SU-DHL-6 (cell line): ENCODE measurements at regions not wholly inside any gene's neighbourhood (a gene's known extent, or its start where the extent isn't known, plus 50 kb on each side); places are given as distances from the start of the nearest gene placed in this dataset.

Source experiments
- H2AFZ ChIP-seq: fragments of 200-600 bp; sonication (generic); 2 replicates; pipeline ENCODE4 v1.6.1; 2014; ENCODE audit warnings: low read depth, mild to moderate bottlenecking, moderate library complexity, mixed read lengths, antibody characterized with exemption, low read length; ENCODE audit not compliant: severe bottlenecking
- H3F3A ChIP-seq: fragments of 200-600 bp; shearing (Covaris generic); 2 replicates; pipeline ENCODE4 v1.6.0; 2016; ENCODE audit warnings: antibody characterized with exemption, mild to moderate bottlenecking; ENCODE audit not compliant: insufficient read depth
- H3K27ac ChIP-seq: fragments of 200-600 bp; sonication (generic); 2 replicates; pipeline ENCODE4 v1.5.1; 2016; ENCODE audit warnings: low read depth, mild to moderate bottlenecking, low read length, moderate library complexity, mixed read lengths
- H3K27me3 ChIP-seq: fragments of 200-600 bp; sonication (generic), shearing (Covaris generic); 2 replicates; pipeline ENCODE4 v1.6.0; 2014; ENCODE audit warnings: mild to moderate bottlenecking, low read length
- H3K36me3 ChIP-seq: fragments of 200-600 bp; sonication (generic); 2 replicates; pipeline ENCODE4 v1.6.1; 2014; ENCODE audit warnings: mild to moderate bottlenecking, low read length, mixed read lengths
- H3K4me2 ChIP-seq: fragments of 300-600, 200-600 bp; shearing (Covaris generic), sonication (generic); 2 replicates; pipeline ENCODE4 v1.6.0; 2014; ENCODE audit warnings: low read length, low read depth, mild to moderate bottlenecking; ENCODE audit not compliant: poor library complexity, severe bottlenecking
- H3K4me3 ChIP-seq: fragments of 200-600 bp; sonication (generic); 2 replicates; pipeline ENCODE4 v1.5.1; 2014; ENCODE audit warnings: antibody characterized with exemption, low read length, mild to moderate bottlenecking, mixed read lengths; ENCODE audit not compliant: insufficient read depth, poor library complexity, severe bottlenecking
- H3K79me2 ChIP-seq: fragments of 200-600 bp; sonication (generic); 2 replicates; pipeline ENCODE4 v1.6.1; 2014; ENCODE audit warnings: mild to moderate bottlenecking, low read length, moderate library complexity; ENCODE audit not compliant: insufficient read depth
- H3K9ac ChIP-seq: fragments of 200-600 bp; sonication (generic); 2 replicates; pipeline ENCODE4 v1.7.0; 2014; ENCODE audit warnings: mild to moderate bottlenecking, low read length
- H3K9me2 ChIP-seq: fragments of 200-600 bp; sonication (generic); replicated peaks from 2 replicates; pipeline ENCODE4 v1.6.1; 2014; ENCODE audit warnings: low read length; ENCODE audit not compliant: insufficient read depth
- H3K9me3 ChIP-seq: fragments of 200-600 bp; sonication (generic); 2 replicates; pipeline ENCODE4 v1.6.1; 2014; ENCODE audit warnings: low read length, mixed read lengths; ENCODE audit not compliant: insufficient read depth
- H4K20me1 ChIP-seq: fragments of 200-600 bp; sonication (generic); 2 replicates; pipeline ENCODE4 v1.6.1; 2014; ENCODE audit warnings: low read depth, mild to moderate bottlenecking, antibody characterized with exemption, low read length, moderate library complexity, mixed read lengths
- EZH2phosphoT487 ChIP-seq: fragments of 200-600 bp; sonication (generic), shearing (Covaris generic); conservative IDR thresholded peaks from 2 replicates; pipeline ENCODE4 v1.6.1; 2018; ENCODE audit warnings: mild to moderate bottlenecking, antibody characterized with exemption, low read length, moderate library complexity, mixed read lengths
- TF ChIP-seq, protein P1 (sequence below): fragments of 200-600 bp; sonication (generic); IDR thresholded peaks from one replicate; pipeline ENCODE4 v1.5.1; 2017; ENCODE audit warnings: antibody characterized with exemption, mild to moderate bottlenecking, low read length, moderate library complexity; ENCODE audit not compliant: insufficient read depth, poor library complexity, severe bottlenecking

DNA sequence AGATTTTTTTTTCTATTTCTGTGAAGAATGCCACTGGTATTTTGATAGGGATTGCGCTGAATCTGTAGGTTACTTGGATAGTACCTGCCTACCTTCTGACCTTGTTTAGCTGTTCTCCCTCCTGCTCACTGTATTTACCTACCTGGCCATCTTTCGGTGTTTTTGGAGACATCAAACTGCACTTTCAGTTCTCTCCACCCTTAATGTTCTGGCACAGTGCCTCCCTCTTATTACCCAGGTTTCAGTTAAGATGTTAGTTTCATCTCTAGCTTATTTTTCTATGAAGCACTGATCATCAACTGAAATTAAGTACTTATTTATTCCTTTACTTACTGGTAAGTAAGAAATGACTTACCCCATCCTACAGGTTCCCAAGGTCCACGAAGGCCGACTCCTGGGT, 74.4 kb upstream of the KLHL25 start:
- H3K4me3 ChIP-seq = no peak overlapping the region
- no peaks in the 10 kb centered on the region for H3K9me3 ChIP-seq
- no peaks in the 10 kb centered on the region for H3K9me2 ChIP-seq
- no peak overlapping the region for H3K27ac ChIP-seq
- H3K9ac ChIP-seq = no peak overlapping the region
- no peaks in the 10 kb centered on the region for H3K27me3 ChIP-seq
- no peak overlapping the region for H3K4me2 ChIP-seq
- H3K79me2 ChIP-seq = no peaks in the 10 kb centered on the region
- no peaks in the 10 kb centered on the region for H3F3A ChIP-seq
- TF ChIP-seq EZH2phosphoT487 = no peak
- TF ChIP-seq, protein P1, sequence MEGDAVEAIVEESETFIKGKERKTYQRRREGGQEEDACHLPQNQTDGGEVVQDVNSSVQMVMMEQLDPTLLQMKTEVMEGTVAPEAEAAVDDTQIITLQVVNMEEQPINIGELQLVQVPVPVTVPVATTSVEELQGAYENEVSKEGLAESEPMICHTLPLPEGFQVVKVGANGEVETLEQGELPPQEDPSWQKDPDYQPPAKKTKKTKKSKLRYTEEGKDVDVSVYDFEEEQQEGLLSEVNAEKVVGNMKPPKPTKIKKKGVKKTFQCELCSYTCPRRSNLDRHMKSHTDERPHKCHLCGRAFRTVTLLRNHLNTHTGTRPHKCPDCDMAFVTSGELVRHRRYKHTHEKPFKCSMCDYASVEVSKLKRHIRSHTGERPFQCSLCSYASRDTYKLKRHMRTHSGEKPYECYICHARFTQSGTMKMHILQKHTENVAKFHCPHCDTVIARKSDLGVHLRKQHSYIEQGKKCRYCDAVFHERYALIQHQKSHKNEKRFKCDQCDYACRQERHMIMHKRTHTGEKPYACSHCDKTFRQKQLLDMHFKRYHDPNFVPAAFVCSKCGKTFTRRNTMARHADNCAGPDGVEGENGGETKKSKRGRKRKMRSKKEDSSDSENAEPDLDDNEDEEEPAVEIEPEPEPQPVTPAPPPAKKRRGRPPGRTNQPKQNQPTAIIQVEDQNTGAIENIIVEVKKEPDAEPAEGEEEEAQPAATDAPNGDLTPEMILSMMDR = no peak
- no peak overlapping the region for H2AFZ ChIP-seq
- H3K36me3 ChIP-seq = no peaks in the 10 kb centered on the region
- no peaks in the 10 kb centered on the region for H4K20me1 ChIP-seq

DNA sequence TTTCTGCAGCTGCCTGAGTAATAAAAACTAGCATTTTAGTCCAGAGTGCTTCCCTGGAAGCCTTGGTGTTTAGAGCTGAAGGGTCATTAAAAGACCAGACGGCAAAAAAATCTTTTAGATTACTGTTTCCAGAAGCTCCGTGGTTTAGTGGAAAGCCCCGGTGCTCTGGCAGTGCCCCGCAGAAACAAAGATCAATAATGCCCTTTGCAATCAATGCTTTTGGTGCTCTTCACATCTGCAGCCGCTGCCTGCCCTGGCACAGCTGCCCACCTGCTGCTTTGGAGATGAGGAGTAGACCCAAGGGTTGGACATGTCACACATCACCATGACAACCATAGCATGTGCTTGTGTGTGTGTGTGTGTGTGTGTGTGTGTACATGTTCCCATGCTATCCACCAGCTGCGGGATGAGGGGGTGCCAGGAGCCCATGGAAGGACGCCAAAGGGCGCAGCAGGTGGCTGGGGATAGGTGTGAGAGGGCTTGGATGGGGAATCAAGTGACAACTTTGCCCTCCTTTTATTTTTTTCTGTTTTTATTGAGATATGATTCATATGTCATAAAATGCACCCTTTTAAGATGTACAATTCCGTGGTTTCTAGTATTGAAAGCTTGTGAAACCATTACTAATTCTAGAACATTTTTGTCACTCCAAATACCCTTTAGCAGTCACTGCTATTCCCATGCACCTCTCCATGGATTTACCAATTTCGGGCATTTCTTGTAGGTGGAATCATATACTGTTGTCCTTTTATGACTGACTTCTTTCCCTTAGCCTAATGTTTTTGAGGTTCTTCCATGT, 75.7 kb upstream of the KLHL25 start:
- Histone ChIP-seq H3K9me3 (no peaks in the 10 kb centered on the region), H3K27ac (no peak overlapping the region), H3K4me3 (no peak overlapping the region), H2AFZ (no peak overlapping the region), H3F3A (no peaks in the 10 kb centered on the region), H3K27me3 (no peaks in the 10 kb centered on the region), H3K9ac (no peak overlapping the region), H3K36me3 (no peaks in the 10 kb centered on the region), H4K20me1 (no peaks in the 10 kb centered on the region), H3K9me2 (no peaks in the 10 kb centered on the region), H3K79me2 (no peaks in the 10 kb centered on the region), H3K4me2 (no peak overlapping the region)
- TF ChIP-seq EZH2phosphoT487 = no peak

DNA sequence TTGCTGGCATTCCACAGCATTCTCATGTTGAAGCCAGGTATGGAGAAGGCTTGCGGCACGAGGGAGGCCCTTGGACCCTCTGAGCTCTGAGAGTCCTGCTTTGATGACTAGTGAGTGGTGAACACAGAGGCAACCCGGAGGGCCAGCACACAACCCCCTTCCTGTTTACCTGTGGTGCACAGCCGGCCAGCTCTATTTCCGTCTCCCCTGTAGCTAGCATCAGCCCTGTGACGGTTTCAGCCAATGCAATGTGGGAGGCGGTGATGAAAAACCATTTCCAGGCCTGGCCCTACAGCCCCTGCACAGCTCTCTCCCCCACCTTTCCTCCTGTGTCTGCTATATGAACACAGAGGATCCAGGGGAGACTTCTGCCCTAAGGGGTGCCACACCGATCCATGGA, 76.8 kb upstream of the KLHL25 start:
- Histone ChIP-seq H3K36me3 (no peaks in the 10 kb centered on the region), H3F3A (no peaks in the 10 kb centered on the region)
- TF ChIP-seq EZH2phosphoT487 = no peak
- TF ChIP-seq, protein P1 = no peak

DNA sequence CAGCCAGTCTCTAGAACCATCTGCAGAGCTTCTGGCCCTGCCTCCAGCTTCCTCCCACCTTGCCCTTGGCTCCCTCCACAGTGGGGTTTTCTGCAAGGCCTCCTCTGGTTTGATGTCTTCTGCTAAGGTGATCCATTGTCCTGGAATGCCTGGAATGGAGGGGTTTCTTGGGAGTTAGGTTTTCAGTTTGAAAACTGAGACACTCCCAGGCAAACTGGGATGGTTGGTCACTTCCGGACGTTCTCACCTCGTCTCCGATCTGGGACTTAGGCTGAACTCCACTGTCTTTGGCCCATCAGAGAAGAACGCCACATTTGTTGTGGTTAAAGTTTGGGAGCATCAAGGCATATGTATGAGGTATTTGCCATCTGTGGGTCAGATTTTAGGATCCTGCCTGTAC, 77.4 kb upstream of the KLHL25 start:
- TF ChIP-seq, protein P1 = no peak
- H3K4me3 ChIP-seq = no peak overlapping the region
- no peaks in the 10 kb centered on the region for H3K79me2 ChIP-seq
- no peak overlapping the region for H3K4me2 ChIP-seq
- no peak overlapping the region for H2AFZ ChIP-seq
- H3K36me3 ChIP-seq = no peaks in the 10 kb centered on the region
- H3K27me3 ChIP-seq = no peaks in the 10 kb centered on the region
- H4K20me1 ChIP-seq = no peaks in the 10 kb centered on the region
- H3K9me3 ChIP-seq = no peaks in the 10 kb centered on the region
- H3F3A ChIP-seq = no peaks in the 10 kb centered on the region
- H3K9me2 ChIP-seq = no peaks in the 10 kb centered on the region
- H3K27ac ChIP-seq = no peak overlapping the region
- H3K9ac ChIP-seq = no peak overlapping the region

More for the DNA sequence above, 76.8 kb upstream of the KLHL25 start:
- Histone ChIP-seq H3K79me2 (no peaks in the 10 kb centered on the region), H3K9ac (no peak overlapping the region), H2AFZ (no peak overlapping the region), H3K27ac (no peak overlapping the region), H3K27me3 (no peaks in the 10 kb centered on the region), H3K9me3 (no peaks in the 10 kb centered on the region), H4K20me1 (no peaks in the 10 kb centered on the region), H3K9me2 (no peaks in the 10 kb centered on the region), H3K4me3 (no peak overlapping the region), H3K4me2 (no peak overlapping the region)
